ENCODE measurements at regions not wholly inside any gene's neighbourhood (a gene's known extent, or its start where the extent isn't known, plus 50 kb on each side); places are given as distances from the start of the nearest gene placed in this dataset.

DNA sequence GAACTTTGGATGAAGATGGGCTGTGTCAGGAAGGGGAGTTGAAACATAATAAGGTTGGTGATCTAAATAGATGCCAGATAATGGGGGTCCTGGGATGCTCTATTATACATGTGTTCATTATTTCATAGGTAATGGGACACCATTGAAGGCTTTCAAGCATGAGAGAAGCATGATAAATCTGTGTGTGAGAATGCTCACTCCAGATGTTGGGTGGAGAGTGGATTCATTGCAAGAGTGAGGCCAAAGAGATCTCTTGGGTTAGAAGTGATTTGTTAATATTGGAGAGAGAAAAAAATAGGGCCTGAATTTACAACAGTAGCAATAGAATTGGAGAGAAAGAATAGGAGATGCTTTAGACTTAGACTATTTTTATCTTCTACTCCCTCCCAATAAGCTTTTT lies 321.3 kb downstream of the SAMD5 start:
- H3K27me3 ChIP-seq (ENCODE audit: insufficient read depth, low read length), result no peaks in the 10 kb centered on the region
- no peak overlapping the region for H3K9ac ChIP-seq (ENCODE audit: low read length)
- H3K9me3 ChIP-seq (ENCODE audit: low read length), result no peaks in the 10 kb centered on the region
- no peak overlapping the region for H3K4me2 ChIP-seq (ENCODE audit: low read length)
- no peaks in the 10 kb centered on the region for H3K36me3 ChIP-seq (ENCODE audit: insufficient read depth, low read length)
- H3K9me2 ChIP-seq (ENCODE audit: low read depth, low read length), result no peaks in the 10 kb centered on the region
- H4K20me1 ChIP-seq (ENCODE audit: insufficient read depth, low read length), result no peaks in the 10 kb centered on the region
- no peaks in the 10 kb centered on the region for H3K79me2 ChIP-seq (ENCODE audit: insufficient read depth, low read length)
- H3F3A ChIP-seq (ENCODE audit: insufficient read depth, low read length), result no peaks in the 10 kb centered on the region
- no peak overlapping the region for H2AFZ ChIP-seq (ENCODE audit: low read length)
- H3K4me3 ChIP-seq (ENCODE audit: low read depth, low read length, poor library complexity, severe bottlenecking), result no peak overlapping the region
- H3K27ac ChIP-seq (ENCODE audit: low read depth, low read length, poor library complexity, severe bottlenecking), result no peak overlapping the region
- no peak for TF ChIP-seq EZH2 (IDR thresholded peaks at IDR 0.05; ENCODE audit: borderline replicate concordance, low read length)
- TF ChIP-seq, protein P1, sequence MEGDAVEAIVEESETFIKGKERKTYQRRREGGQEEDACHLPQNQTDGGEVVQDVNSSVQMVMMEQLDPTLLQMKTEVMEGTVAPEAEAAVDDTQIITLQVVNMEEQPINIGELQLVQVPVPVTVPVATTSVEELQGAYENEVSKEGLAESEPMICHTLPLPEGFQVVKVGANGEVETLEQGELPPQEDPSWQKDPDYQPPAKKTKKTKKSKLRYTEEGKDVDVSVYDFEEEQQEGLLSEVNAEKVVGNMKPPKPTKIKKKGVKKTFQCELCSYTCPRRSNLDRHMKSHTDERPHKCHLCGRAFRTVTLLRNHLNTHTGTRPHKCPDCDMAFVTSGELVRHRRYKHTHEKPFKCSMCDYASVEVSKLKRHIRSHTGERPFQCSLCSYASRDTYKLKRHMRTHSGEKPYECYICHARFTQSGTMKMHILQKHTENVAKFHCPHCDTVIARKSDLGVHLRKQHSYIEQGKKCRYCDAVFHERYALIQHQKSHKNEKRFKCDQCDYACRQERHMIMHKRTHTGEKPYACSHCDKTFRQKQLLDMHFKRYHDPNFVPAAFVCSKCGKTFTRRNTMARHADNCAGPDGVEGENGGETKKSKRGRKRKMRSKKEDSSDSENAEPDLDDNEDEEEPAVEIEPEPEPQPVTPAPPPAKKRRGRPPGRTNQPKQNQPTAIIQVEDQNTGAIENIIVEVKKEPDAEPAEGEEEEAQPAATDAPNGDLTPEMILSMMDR (IDR thresholded peaks at IDR 0.05; ENCODE audit: low read length), result no peak
- H3K4me1 ChIP-seq (ENCODE audit: insufficient read depth, low read length, severe bottlenecking), result no peaks in the 10 kb centered on the region

DNA sequence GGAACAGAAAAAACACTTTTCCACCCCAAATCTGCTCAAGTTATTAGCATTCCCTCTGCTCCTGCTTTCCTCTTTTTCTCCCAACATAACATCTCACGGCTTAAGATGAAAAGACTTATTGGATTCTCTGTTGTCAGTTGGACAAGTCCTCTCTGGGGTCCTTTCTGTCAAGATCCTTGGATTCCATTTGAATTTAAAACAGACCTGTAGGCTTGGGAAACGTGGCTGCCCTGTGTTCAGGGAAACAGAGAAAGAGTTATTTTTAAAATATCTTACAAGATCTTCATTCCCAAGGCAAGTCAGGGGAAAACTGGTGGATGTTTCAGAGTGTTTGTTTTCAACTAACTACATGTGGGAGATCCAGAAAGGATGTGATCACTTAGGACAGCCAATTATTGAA lies 322.9 kb downstream of the SAMD5 start:
- no peak overlapping the region for H3K4me2 ChIP-seq (ENCODE audit: low read length)
- H3K9me2 ChIP-seq (ENCODE audit: low read depth, low read length), result no peaks in the 10 kb centered on the region
- TF ChIP-seq, protein P1 (IDR thresholded peaks at IDR 0.05; ENCODE audit: low read length), result no peak
- no peak overlapping the region for H3K27ac ChIP-seq (ENCODE audit: low read depth, low read length, poor library complexity, severe bottlenecking)
- H4K20me1 ChIP-seq (ENCODE audit: insufficient read depth, low read length), result no peaks in the 10 kb centered on the region
- no peaks in the 10 kb centered on the region for H3F3A ChIP-seq (ENCODE audit: insufficient read depth, low read length)
- no peaks in the 10 kb centered on the region for H3K36me3 ChIP-seq (ENCODE audit: insufficient read depth, low read length)
- no peak overlapping the region for H3K9ac ChIP-seq (ENCODE audit: low read length)
- no peaks in the 10 kb centered on the region for H3K79me2 ChIP-seq (ENCODE audit: insufficient read depth, low read length)
- H3K4me3 ChIP-seq (ENCODE audit: low read depth, low read length, poor library complexity, severe bottlenecking), result no peak overlapping the region
- no peaks in the 10 kb centered on the region for H3K4me1 ChIP-seq (ENCODE audit: insufficient read depth, low read length, severe bottlenecking)
- H2AFZ ChIP-seq (ENCODE audit: low read length), result no peak overlapping the region
- H3K27me3 ChIP-seq (ENCODE audit: insufficient read depth, low read length), result no peaks in the 10 kb centered on the region
- no peaks in the 10 kb centered on the region for H3K9me3 ChIP-seq (ENCODE audit: low read length)

DNA sequence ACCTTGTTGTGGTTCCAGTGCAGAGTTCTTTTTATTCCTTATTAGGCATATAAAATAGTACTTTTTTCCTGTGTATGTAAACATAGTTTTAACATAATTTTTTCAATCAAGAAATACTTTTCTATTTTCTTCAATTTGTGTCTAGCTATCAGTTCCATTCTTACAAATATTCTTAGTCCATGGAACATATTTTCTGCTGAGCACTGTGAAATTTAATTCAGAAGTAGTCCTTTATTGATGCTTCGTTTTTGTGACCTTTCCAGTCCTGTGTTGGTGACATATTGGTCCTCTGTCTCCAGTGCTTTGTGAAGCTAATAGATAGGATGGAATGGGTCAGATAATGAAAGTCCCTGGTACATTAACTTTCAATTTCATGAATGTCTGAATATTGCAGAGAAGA lies 325.1 kb downstream of the SAMD5 start:
- H3K9me3 ChIP-seq (ENCODE audit: low read length), result no peaks in the 10 kb centered on the region
- no peaks in the 10 kb centered on the region for H4K20me1 ChIP-seq (ENCODE audit: insufficient read depth, low read length)
- H3K79me2 ChIP-seq (ENCODE audit: insufficient read depth, low read length), result no peaks in the 10 kb centered on the region
- no peaks in the 10 kb centered on the region for H3F3A ChIP-seq (ENCODE audit: insufficient read depth, low read length)
- no peak for TF ChIP-seq EZH2 (IDR thresholded peaks at IDR 0.05; ENCODE audit: borderline replicate concordance, low read length)
- TF ChIP-seq, protein P1 (IDR thresholded peaks at IDR 0.05; ENCODE audit: low read length), result no peak
- no peaks in the 10 kb centered on the region for H3K27me3 ChIP-seq (ENCODE audit: insufficient read depth, low read length)
- no peak overlapping the region for H3K4me2 ChIP-seq (ENCODE audit: low read length)
- H3K9me2 ChIP-seq (ENCODE audit: low read depth, low read length), result no peaks in the 10 kb centered on the region
- H3K4me1 ChIP-seq (ENCODE audit: insufficient read depth, low read length, severe bottlenecking), result no peaks in the 10 kb centered on the region
- H2AFZ ChIP-seq (ENCODE audit: low read length), result no peak overlapping the region
- H3K27ac ChIP-seq (ENCODE audit: low read depth, low read length, poor library complexity, severe bottlenecking), result no peak overlapping the region
- H3K4me3 ChIP-seq (ENCODE audit: low read depth, low read length, poor library complexity, severe bottlenecking), result no peak overlapping the region
- no peak overlapping the region for H3K9ac ChIP-seq (ENCODE audit: low read length)
- H3K36me3 ChIP-seq (ENCODE audit: insufficient read depth, low read length), result no peaks in the 10 kb centered on the region

Measured in OCI-LY1 (cell line).